Ectodermal cell (in vitro differentiated cells): ENCODE measurements at regions not wholly inside any gene's neighbourhood (a gene's known extent, or its start where the extent isn't known, plus 50 kb on each side); places are given as distances from the start of the nearest gene placed in this dataset.

Experiments
- H3K27ac ChIP-seq: 2 replicates; pipeline ENCODE4 v1.7.0; 2013; ENCODE audit warnings: mild to moderate bottlenecking, low read depth, low read length; ENCODE audit not compliant: insufficient read depth, poor library complexity, severe bottlenecking
- H3K27me3 ChIP-seq: 2 replicates; pipeline ENCODE4 v1.7.0; 2013; ENCODE audit warnings: mild to moderate bottlenecking, low read length; ENCODE audit not compliant: insufficient read depth, control insufficient read depth, poor library complexity, severe bottlenecking
- H3K36me3 ChIP-seq: one replicate; pipeline ENCODE4 v1.7.0; 2013; ENCODE audit warnings: low read length; ENCODE audit not compliant: control insufficient read depth, insufficient read depth
- H3K4me1 ChIP-seq: one replicate; pipeline ENCODE4 v1.7.0; 2013; ENCODE audit warnings: low read length; ENCODE audit not compliant: control insufficient read depth, insufficient read depth
- H3K4me3 ChIP-seq: 2 replicates; pipeline ENCODE4 v1.7.0; 2013; ENCODE audit warnings: low read depth, low read length, control low read depth; ENCODE audit not compliant: insufficient read depth
- H3K9me3 ChIP-seq: 2 replicates; pipeline ENCODE4 v1.7.0; 2013; ENCODE audit warnings: mild to moderate bottlenecking, low read length, moderate library complexity; ENCODE audit not compliant: control insufficient read depth
- WGBS, 2 experiments: methylation state at CpG; one replicate each; pipeline ENCODE4 v1.1.7; 2013; ENCODE audit warnings: missing lambda C conversion rate in 2 of 2; 5-methylcytosine and 5-hydroxymethylcytosine counted together

GRCh38 chr9:15048772-15049171 lies 138.5 kb upstream of the FREM1 start:
- Histone ChIP-seq H3K27ac (no peak overlapping the region), H3K4me1 (no peaks in the 10 kb centered on the region), H3K4me3 (no peak overlapping the region), H3K9me3 (no peaks in the 10 kb centered on the region), H3K27me3 (no peaks in the 10 kb centered on the region), H3K36me3 (no peaks in the 10 kb centered on the region)
- 100% methylated on average over 1 of the region's 1 CpG; no CpG with 5 or more reads in 1 of the 2 experiments for WGBS, 2 experiments

DNA sequence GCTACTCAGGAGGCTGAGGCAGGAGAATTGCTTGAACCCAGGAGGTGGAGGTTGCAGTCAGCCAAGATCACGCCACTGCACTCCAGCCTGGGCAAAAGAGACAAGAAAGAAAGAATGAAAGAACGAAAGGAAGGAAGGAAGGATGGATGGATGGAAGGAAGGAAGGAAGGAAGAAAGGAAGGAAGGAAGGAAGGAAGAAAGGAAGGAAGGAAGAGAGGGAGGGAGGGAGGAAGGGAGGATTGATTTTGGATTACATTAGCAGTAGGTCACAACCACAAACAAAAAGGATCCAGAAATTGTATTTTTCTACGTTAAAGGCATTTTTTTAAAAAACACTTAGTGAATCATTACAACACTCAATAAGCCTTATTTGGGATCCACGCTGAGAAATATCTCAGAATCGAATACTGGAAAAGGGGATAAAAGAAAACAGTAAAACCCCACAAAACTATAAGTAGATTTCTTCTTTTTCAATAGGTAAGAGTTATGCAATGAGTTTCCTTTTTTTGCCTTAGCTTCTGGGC lies 136.9 kb upstream of the FREM1 start:
- Histone ChIP-seq H3K4me3 (no peak overlapping the region), H3K36me3 (no peaks in the 10 kb centered on the region), H3K9me3 (no peaks in the 10 kb centered on the region), H3K4me1 (no peaks in the 10 kb centered on the region), H3K27me3 (no peaks in the 10 kb centered on the region), H3K27ac (no peak overlapping the region)
- WGBS, 2 experiments, result 89 to 94% methylated on average over 3 to 5 of the region's 5 CpGs

DNA sequence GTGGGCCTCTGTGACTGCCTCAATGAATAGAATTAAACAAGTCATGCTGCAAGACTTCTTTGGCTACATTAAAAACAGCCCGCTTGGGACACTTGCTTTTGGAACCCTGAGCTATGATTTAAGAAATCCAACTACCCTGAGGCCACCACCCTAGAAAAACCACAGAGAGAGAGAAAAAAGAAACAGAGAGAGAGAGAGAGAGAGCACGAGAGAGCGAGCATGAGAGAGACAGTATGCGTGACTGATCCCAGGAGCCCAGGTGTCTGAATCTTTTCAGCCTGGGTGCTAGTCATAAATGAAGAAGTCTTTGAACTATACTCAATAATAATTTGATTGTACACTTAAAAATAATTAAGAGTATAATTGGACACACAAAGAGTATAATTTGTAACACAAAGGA lies 123.1 kb upstream of the FREM1 start:
- Histone ChIP-seq H3K4me1 (no peaks in the 10 kb centered on the region), H3K27ac (no peak overlapping the region), H3K36me3 (no peaks in the 10 kb centered on the region), H3K4me3 (no peak overlapping the region), H3K27me3 (no peaks in the 10 kb centered on the region), H3K9me3 (no peaks in the 10 kb centered on the region)
- WGBS, 2 experiments, result 92 to 97% methylated on average over 4 of the region's 4 CpGs

- WGBS, 2 experiments, result 92 to 96% methylated on average over 1 of the region's 1 CpG
- Histone ChIP-seq H3K27me3 (no peaks in the 10 kb centered on the region), H3K4me3 (no peak overlapping the region), H3K27ac (no peak overlapping the region), H3K9me3 (no peaks in the 10 kb centered on the region), H3K36me3 (no peaks in the 10 kb centered on the region), H3K4me1 (no peaks in the 10 kb centered on the region)
These were observed 122.6 kb upstream of the FREM1 start for GRCh38 chr9:15032860-15033259.

DNA sequence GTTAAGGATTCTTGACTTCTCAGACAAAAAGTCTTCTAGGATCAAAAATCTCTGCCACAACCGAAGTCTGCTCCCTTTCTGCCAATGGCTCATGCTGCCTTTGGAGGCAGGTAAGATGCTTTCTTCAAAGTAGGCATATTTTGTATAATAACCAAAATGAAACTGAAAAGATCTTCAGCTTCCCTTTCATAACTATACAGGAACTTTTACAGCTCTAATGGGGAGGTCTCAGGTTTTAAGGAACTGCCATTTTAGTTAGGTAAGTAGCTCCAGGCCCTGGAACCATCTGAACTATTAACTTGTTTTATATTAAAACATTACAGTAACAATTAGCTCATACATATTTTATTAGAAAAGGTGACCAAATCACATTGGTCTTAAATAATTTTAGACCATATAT lies 110.9 kb upstream of the FREM1 start:
- Histone ChIP-seq H3K4me1 (no peaks in the 10 kb centered on the region), H3K27me3 (no peaks in the 10 kb centered on the region), H3K27ac (no peak overlapping the region), H3K4me3 (no peak overlapping the region), H3K36me3 (no peaks in the 10 kb centered on the region), H3K9me3 (no peaks in the 10 kb centered on the region)
- WGBS, 2 experiments, result 92 to 100% methylated on average over 1 of the region's 1 CpG

DNA sequence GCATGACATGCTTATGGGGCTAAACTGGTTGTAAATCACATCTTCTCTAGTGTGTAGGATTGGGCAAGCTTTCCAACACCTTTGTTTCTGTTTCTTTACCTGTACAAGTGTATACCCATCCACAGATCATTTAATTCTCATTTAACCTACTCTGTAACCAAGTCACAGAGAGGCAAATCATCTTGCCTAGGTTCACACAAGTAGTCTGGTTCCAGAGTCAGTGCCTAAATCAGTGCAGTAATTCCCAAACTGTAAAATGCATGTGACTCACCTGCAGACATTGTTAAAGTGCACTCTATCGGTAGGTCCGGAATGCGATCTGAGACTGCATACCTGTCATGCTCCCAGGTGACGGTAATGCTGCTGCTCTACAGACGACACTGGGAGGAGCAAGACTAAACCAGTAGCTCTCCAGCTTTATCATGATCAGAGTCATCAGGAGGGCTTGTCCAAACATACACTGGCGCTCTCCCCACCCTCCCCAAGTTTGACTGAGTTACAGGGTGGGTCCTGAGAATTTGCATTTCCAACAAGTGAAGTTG lies 107.9 kb upstream of the FREM1 start:
- no peaks in the 10 kb centered on the region for H3K9me3 ChIP-seq
- H3K27ac ChIP-seq, result no peak overlapping the region
- no peak overlapping the region for H3K4me3 ChIP-seq
- no peaks in the 10 kb centered on the region for H3K4me1 ChIP-seq
- WGBS, 2 experiments, result 94% methylated on average over 6 of the region's 6 CpGs
- H3K27me3 ChIP-seq, result no peaks in the 10 kb centered on the region
- no peaks in the 10 kb centered on the region for H3K36me3 ChIP-seq

DNA sequence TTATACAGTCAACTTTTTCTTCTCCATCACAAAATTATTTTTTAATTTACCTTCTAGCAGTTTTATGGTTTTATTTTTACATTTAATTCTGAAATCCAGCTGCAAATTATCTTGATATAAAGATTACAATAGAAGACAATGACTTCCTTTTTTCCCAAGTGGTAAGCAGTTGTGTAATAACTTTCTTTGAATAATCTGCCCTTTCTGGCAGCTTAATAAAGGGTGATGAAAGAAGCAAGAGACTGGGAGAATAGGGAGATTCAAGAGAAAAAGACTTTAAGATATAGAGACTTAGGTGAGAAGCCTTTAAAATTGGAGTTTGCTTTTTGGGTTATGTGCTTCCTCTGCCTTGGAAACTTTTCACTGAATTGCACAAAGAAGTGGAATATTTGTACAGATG lies 100.4 kb upstream of the FREM1 start:
- H3K4me3 ChIP-seq, result no peak overlapping the region
- no peaks in the 10 kb centered on the region for H3K9me3 ChIP-seq
- no peaks in the 10 kb centered on the region for H3K27me3 ChIP-seq
- no peak overlapping the region for H3K27ac ChIP-seq
- no peaks in the 10 kb centered on the region for H3K36me3 ChIP-seq
- no peaks in the 10 kb centered on the region for H3K4me1 ChIP-seq

- 60 to 85% methylated on average over 1 of the region's 1 CpG for WGBS, 2 experiments
- no peaks in the 10 kb centered on the region for H3K9me3 ChIP-seq
- no peaks in the 10 kb centered on the region for H3K27me3 ChIP-seq
- H3K4me3 ChIP-seq, result no peak overlapping the region
- H3K36me3 ChIP-seq, result no peaks in the 10 kb centered on the region
- H3K4me1 ChIP-seq, result no peaks in the 10 kb centered on the region
- no peak overlapping the region for H3K27ac ChIP-seq
These were observed 97.5 kb upstream of the FREM1 start for GRCh38 chr9:15007698-15008097.

DNA sequence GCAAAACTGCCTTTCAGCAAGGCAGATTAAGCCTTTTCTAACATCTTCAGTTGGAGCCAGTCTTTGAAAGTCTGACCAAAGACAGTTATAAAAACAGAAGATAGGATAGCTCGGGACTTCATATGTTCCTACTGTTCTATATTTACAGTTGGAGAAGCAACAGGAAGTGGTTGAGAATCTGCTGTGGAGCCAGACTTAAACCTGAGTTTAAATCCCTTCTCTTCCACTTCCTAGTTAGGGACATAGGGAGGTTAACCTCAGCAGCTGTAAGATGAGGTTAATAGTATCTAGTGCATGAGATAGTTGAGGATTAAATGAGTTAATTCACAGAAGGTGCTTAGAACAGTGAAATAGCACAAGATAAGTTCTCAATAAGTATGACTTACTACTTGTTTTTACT lies 84.5 kb upstream of the FREM1 start:
- Histone ChIP-seq H3K27me3 (no peaks in the 10 kb centered on the region), H3K36me3 (no peaks in the 10 kb centered on the region), H3K4me1 (no peaks in the 10 kb centered on the region), H3K27ac (no peak overlapping the region), H3K4me3 (no peak overlapping the region), H3K9me3 (no peaks in the 10 kb centered on the region)
- 86 to 100% methylated on average over 1 of the region's 1 CpG for WGBS, 2 experiments

- H3K27ac ChIP-seq, result no peak overlapping the region
- no peaks in the 10 kb centered on the region for H3K36me3 ChIP-seq
- WGBS, 2 experiments, result 94 to 95% methylated on average over 8 to 9 of the region's 9 CpGs
- H3K27me3 ChIP-seq, result no peaks in the 10 kb centered on the region
- H3K4me3 ChIP-seq, result peak overlapping the region; percentile 39
- no peaks in the 10 kb centered on the region for H3K4me1 ChIP-seq
- no peaks in the 10 kb centered on the region for H3K9me3 ChIP-seq
These were observed 83.8 kb upstream of the FREM1 start for GRCh38 chr9:14993901-14994554.
